Right lobe of liver (tissue), 4 donors: ENCODE measurements at regions not wholly inside any gene's neighbourhood (a gene's known extent, or its start where the extent isn't known, plus 50 kb on each side); places are given as distances from the start of the nearest gene placed in this dataset.

Experiments
- CTCF ChIP-seq, 4 donors: fragments of 200-600 bp in 3 of 4; fragments of 450-650 bp in 1 of 4; IDR thresholded peaks; one replicate each; pipeline versions ENCODE4 v1.5.1 to v1.8.0; 2016 to 2022; ENCODE audit warnings: antibody characterized with exemption in 4 of 4, mild to moderate bottlenecking in 2 of 4
- POLR2A ChIP-seq: fragments of 450-650 bp; IDR thresholded peaks from one replicate; pipeline ENCODE4 v1.6.1; 2017; ENCODE audit warnings: antibody characterized with exemption, mild to moderate bottlenecking
- donor health status: DM: no; HTN: no; CAD: no.
- donor health status: DM: no; HTN: no; CAD: no.
- donor health status: DM: no; HTN: yes; CAD: no.

GRCh38 chr22:27142286-27142685 is 484.9 kb downstream of the MIAT start:
- no peak for TF ChIP-seq POLR2A
- no peak for TF ChIP-seq CTCF (IDR thresholded peaks at IDR 0.05)
